IMR-90 (cell line): ENCODE measurements at regions not wholly inside any gene's neighbourhood (a gene's known extent, or its start where the extent isn't known, plus 50 kb on each side); places are given as distances from the start of the nearest gene placed in this dataset.

Experiments
- ATAC-seq: fragments of 200-7000 bp; cut with Tn5 transposase; 2 replicates; pipeline ENCODE4 v1.9.1; 2020; ENCODE audit warnings: low read depth, mild to moderate bottlenecking, moderate library complexity
- BruUV-seq: library from RNA; stranded (reverse); fragments of 400-500 nt; replicated peaks from 2 replicates; lab custom pipeline; 2021; lab: Mats Ljungman, UMichigan
- CTCF ChIA-PET: fragments of 300-600 bp; formaldehyde crosslinking; extraction: SDS; loops from one replicate; lab custom pipeline; 2021; ENCODE audit warnings: antibody characterized with exemption; lab: Yijun Ruan, JAX
- POLR2A ChIA-PET: fragments of 300-600 bp; sonication (Branson Sonifier 250); formaldehyde crosslinking; loops from one replicate; lab custom pipeline; 2022; ENCODE audit warnings: antibody characterized with exemption; ENCODE audit not compliant: unreplicated experiment; lab: Charles Lee
- DNase-seq: peaks from one replicate; pipeline ENCODE4 v3.0.0; 2013
- H2AFZ ChIP-seq: replicated peaks from 2 replicates; pipeline ENCODE3; 2013; ENCODE audit warnings: low read length, mild to moderate bottlenecking; ENCODE audit not compliant: poor library complexity
- H2AK5ac ChIP-seq: 2 replicates; pipeline ENCODE4 v1.6.1; 2013; ENCODE audit warnings: low read depth, low read length, inconsistent platforms
- H2AK9ac ChIP-seq: replicated peaks from 2 replicates; pipeline ENCODE3; 2013; ENCODE audit warnings: mild to moderate bottlenecking, low read depth, low read length, moderate library complexity; ENCODE audit not compliant: poor library complexity
- H2BK120ac ChIP-seq: 2 replicates; pipeline ENCODE4 v1.6.1; 2013; ENCODE audit warnings: low read depth, low read length, inconsistent platforms
- H2BK15ac ChIP-seq: 3 replicates; pipeline ENCODE4 v1.6.1; 2013; ENCODE audit warnings: low read depth, low read length, inconsistent platforms
- H2BK20ac ChIP-seq: 2 replicates; pipeline ENCODE4 v1.6.1; 2013; ENCODE audit warnings: low read depth, mild to moderate bottlenecking, inconsistent platforms, low read length, moderate library complexity
- H2BK5ac ChIP-seq: 2 replicates; pipeline ENCODE4 v1.6.1; 2013; ENCODE audit warnings: mild to moderate bottlenecking, low read depth, low read length, inconsistent platforms; ENCODE audit not compliant: poor library complexity, severe bottlenecking
- H3K14ac ChIP-seq: replicated peaks from 2 replicates; pipeline ENCODE4 v1.6.1; 2013; ENCODE audit warnings: low read depth, low read length, inconsistent platforms
- H3K18ac ChIP-seq: 2 replicates; pipeline ENCODE4 v1.6.1; 2013; ENCODE audit warnings: low read depth, low read length, control low read depth
- H3K23ac ChIP-seq: 2 replicates; pipeline ENCODE4 v1.6.1; 2013; ENCODE audit warnings: low read depth, low read length, inconsistent platforms
- H3K27ac ChIP-seq: 2 replicates; pipeline ENCODE4 v1.5.1; 2013; ENCODE audit warnings: mild to moderate bottlenecking, control low read depth, low read length; ENCODE audit not compliant: insufficient read depth
- H3K27me3 ChIP-seq: 2 replicates; pipeline ENCODE4 v1.6.1; 2013; ENCODE audit warnings: low read length; ENCODE audit not compliant: control insufficient read depth, insufficient read depth
- H3K36me3 ChIP-seq: 2 replicates; pipeline ENCODE4 v1.6.1; 2013; ENCODE audit warnings: low read length, mixed read lengths; ENCODE audit not compliant: control insufficient read depth, insufficient read depth
- H3K4ac ChIP-seq: 2 replicates; pipeline ENCODE4 v1.6.1; 2013; ENCODE audit warnings: low read depth, low read length, inconsistent platforms
- H3K4me1 ChIP-seq: 2 replicates; pipeline ENCODE4 v1.6.1; 2013; ENCODE audit warnings: low read length, mixed read lengths; ENCODE audit not compliant: control insufficient read depth, insufficient read depth
- H3K4me2 ChIP-seq: 2 replicates; pipeline ENCODE4 v1.6.1; 2013; ENCODE audit warnings: low read depth, mild to moderate bottlenecking, control low read depth, low read length, moderate library complexity
- H3K4me3 ChIP-seq: 2 replicates; pipeline ENCODE4 v1.5.1; 2013; ENCODE audit warnings: low read depth, mild to moderate bottlenecking, control low read depth, low read length, moderate library complexity; ENCODE audit not compliant: insufficient read depth
- H3K56ac ChIP-seq: 2 replicates; pipeline ENCODE4 v1.6.1; 2013; ENCODE audit warnings: low read length, inconsistent platforms; ENCODE audit not compliant: insufficient read depth; ENCODE audit errors: extremely low read depth
- H3K79me1 ChIP-seq, 2 experiments: 2 replicates each; pipeline ENCODE4 v1.6.1; 2013; ENCODE audit warnings: low read length in 2 of 2, inconsistent platforms in 1 of 2, low read depth in 1 of 2
- H3K9ac ChIP-seq: 2 replicates; pipeline ENCODE4 v1.6.1; 2013; ENCODE audit warnings: low read depth, low read length, control low read depth
- H3K9me1 ChIP-seq: 2 replicates; pipeline ENCODE4 v1.6.1; 2013; ENCODE audit warnings: low read length, inconsistent platforms; ENCODE audit not compliant: insufficient read depth
- H3K9me3 ChIP-seq: 2 replicates; pipeline ENCODE4 v1.6.1; 2013; ENCODE audit warnings: low read length; ENCODE audit not compliant: control insufficient read depth, insufficient read depth
- H4K20me1 ChIP-seq: 2 replicates; pipeline ENCODE4 v1.6.1; 2013; ENCODE audit warnings: low read length, inconsistent platforms; ENCODE audit not compliant: insufficient read depth
- H4K5ac ChIP-seq: 2 replicates; pipeline ENCODE4 v1.6.1; 2013; ENCODE audit warnings: mild to moderate bottlenecking, low read depth, low read length, control low read depth
- H4K8ac ChIP-seq, 2 experiments: 2 replicates each; pipeline ENCODE4 v1.6.1; 2013; ENCODE audit warnings: low read depth in 2 of 2, low read length in 2 of 2, control low read depth in 1 of 2, inconsistent platforms in 1 of 2
- H4K91ac ChIP-seq: 2 replicates; pipeline ENCODE4 v1.6.1; 2013; ENCODE audit warnings: low read depth, low read length, inconsistent platforms; ENCODE audit not compliant: insufficient read depth
- CHD1 ChIP-seq: IDR thresholded peaks from 2 replicates; pipeline ENCODE4 v1.6.1; 2012; ENCODE audit warnings: low read depth, low read length, improper control_type of control experiment
- ELK1 ChIP-seq: fragments of 150-350 bp; IDR thresholded peaks from 2 replicates; pipeline ENCODE4 v1.6.1; 2016; ENCODE audit warnings: low read depth, mild to moderate bottlenecking, low read length, moderate library complexity, borderline replicate concordance
- FOS ChIP-seq: fragments of 150-350 bp; IDR thresholded peaks from 2 replicates; pipeline ENCODE4 v1.6.1; 2016; ENCODE audit warnings: low read depth, low read length
- MAZ ChIP-seq: IDR thresholded peaks from 2 replicates; pipeline ENCODE4 v1.6.1; 2012; ENCODE audit warnings: low read depth, mild to moderate bottlenecking, low read length, improper control_type of control experiment, moderate library complexity, borderline replicate concordance
- MXI1 ChIP-seq: IDR thresholded peaks from 2 replicates; pipeline ENCODE4 v1.6.1; 2012; ENCODE audit warnings: low read depth, mild to moderate bottlenecking, low read length, moderate library complexity, borderline replicate concordance
- NFE2L2 ChIP-seq: fragments of 150-350 bp; IDR thresholded peaks from 2 replicates; pipeline ENCODE4 v1.6.1; 2016; ENCODE audit warnings: low read depth, mild to moderate bottlenecking, low read length
- POLR2A ChIP-seq: IDR thresholded peaks from 2 replicates; pipeline ENCODE4 v1.6.1; 2012; ENCODE audit warnings: mild to moderate bottlenecking, low read depth, low read length
- RCOR1 ChIP-seq: IDR thresholded peaks from 2 replicates; pipeline ENCODE4 v1.6.1; 2012; ENCODE audit warnings: mild to moderate bottlenecking, low read length, improper control_type of control experiment; ENCODE audit not compliant: insufficient replicate concordance
- RFX5 ChIP-seq: IDR thresholded peaks from 2 replicates; pipeline ENCODE4 v1.8.0; 2012; ENCODE audit warnings: low read depth, mild to moderate bottlenecking, low read length, moderate library complexity
- SMC3 ChIP-seq: fragments of 150-350 bp; IDR thresholded peaks from 2 replicates; pipeline ENCODE4 v1.6.1; 2016; ENCODE audit warnings: low read depth, mild to moderate bottlenecking, antibody characterized with exemption, low read length, moderate library complexity
- WGBS, 2 experiments: methylation state at CpG; one replicate each; pipeline versions ENCODE4 v1.1.5 to v1.1.7; 2013; ENCODE audit warnings: missing lambda C conversion rate in 2 of 2; ENCODE audit not compliant: insufficient read length in 1 of 2; ENCODE audit errors: extremely low coverage in 2 of 2; 5-methylcytosine and 5-hydroxymethylcytosine counted together
- dilution Hi-C: fragments of 300-500 bp; cut with HindIII; formaldehyde crosslinking; loops from one replicate; pipeline ENCODE4 v1.14.3; 2018; ENCODE audit warnings: low sequenced_read_pairs; ENCODE audit not compliant: unreplicated experiment
- in situ Hi-C: fragments of 300-500 bp; cut with MboI; formaldehyde crosslinking; loops from 3 replicates; pipeline ENCODE4 v1.14.3; 2019; ENCODE audit warnings: low sequenced_read_pairs, inconsistent platforms, mixed read lengths
- intact Hi-C: fragments of 100-400 bp; cut with micrococcal nuclease; formaldehyde crosslinking; loops from 2 replicates; pipeline ENCODE4 v1.10.0; 2022

- intact Hi-C loops, result no loop called here
- no peak overlapping the region for H2AK9ac ChIP-seq
Measured at GRCh38 chr16:60328152-60328551, 1594.0 kb upstream of the GOT2 start.

More at GRCh38 chr16:60328152-60328551, 1594.0 kb upstream of the GOT2 start:
- dilution Hi-C loops (no loop called here), in situ Hi-C loops (no loop called here)
- Histone ChIP-seq H3K18ac (no peak overlapping the region), H3K79me1 (no peaks in the 10 kb centered on the region), H3K14ac (no peak overlapping the region), H2AFZ (no peak overlapping the region), H4K5ac (no peak overlapping the region), H2BK15ac (no peak overlapping the region), H3K56ac (no peak overlapping the region), H2AK5ac (no peak overlapping the region), H4K20me1 (no peaks in the 10 kb centered on the region), H3K4ac (no peak overlapping the region), H3K27ac (no peak overlapping the region), H2BK120ac (no peak overlapping the region), H3K9me3 (peaks cover 2% of the 10 kb centered on the region; the same call in 1 of the 2 replicates), H3K4me2 (no peak overlapping the region), H3K4me3 (no peak overlapping the region), H3K4me1 (no peaks in the 10 kb centered on the region), H2BK5ac (no peak overlapping the region), H2BK20ac (no peak overlapping the region), H3K9me1 (no peaks in the 10 kb centered on the region), H3K27me3 (no peaks in the 10 kb centered on the region), H4K8ac (no peak overlapping the region), H4K91ac (no peak overlapping the region), H3K9ac (no peak overlapping the region), H3K23ac (no peak overlapping the region), H3K36me3 (no peaks in the 10 kb centered on the region)
- POLR2A ChIA-PET, result no interaction called here
- no peak for ATAC-seq
- BruUV-seq, result no TSS peak
- no peak for DNase-seq
- CTCF ChIA-PET, result interaction anchor here (1.4 to 1.7 kb wide), 2 partner anchors 11 to 13 kb away, joined by 3 to 5 read pairs; no protein-coding TSS in a partner anchor
- TF ChIP-seq MXI1, result no peak
- no peak for TF ChIP-seq SMC3
- TF ChIP-seq FOS, result no peak
- no peak for TF ChIP-seq POLR2A
- TF ChIP-seq RFX5, result no peak
- TF ChIP-seq RCOR1, result no peak
- no peak for TF ChIP-seq CHD1
- no peak for TF ChIP-seq ELK1
- TF ChIP-seq NFE2L2, result no peak
- no peak for TF ChIP-seq MAZ
- no CpG with 5 or more reads among the region's 1 CpG for WGBS, 2 experiments
